ENCODE measurements at regions not wholly inside any gene's neighbourhood (a gene's known extent, or its start where the extent isn't known, plus 50 kb on each side); places are given as distances from the start of the nearest gene placed in this dataset.
"Not testable (repeated sequence)": the region's sequence is repeated elsewhere in the genome, so short reads cannot be mapped to it uniquely, and the experiment has no call there.

GRCh38 chr10:56104487-56104886 is 256.6 kb downstream of the ZWINT start:
- DNase-seq (ENCODE audit: low spot score) = no peak

GRCh38 chr10:56096226-56096517 is 264.9 kb downstream of the ZWINT start:
- no peak for DNase-seq (ENCODE audit: low spot score)

GRCh38 chr10:56095506-56096225 is 265.4 kb downstream of the ZWINT start:
- DNase-seq (ENCODE audit: low spot score) = no peak

GRCh38 chr10:56093645-56094044 is 267.4 kb downstream of the ZWINT start:
- not testable (repeated sequence) for DNase-seq (ENCODE audit: low spot score)

GRCh38 chr10:56091872-56092271 is 269.2 kb downstream of the ZWINT start:
- no peak for DNase-seq (ENCODE audit: low spot score)

GRCh38 chr10:56090914-56091540 is 270.0 kb downstream of the ZWINT start:
- DNase-seq (ENCODE audit: low spot score) = no peak

- DNase-seq (ENCODE audit: low spot score) = no peak
These were observed 275.5 kb downstream of the ZWINT start for GRCh38 chr10:56085406-56086122.

GRCh38 chr10:56082169-56082568 is 278.9 kb downstream of the ZWINT start:
- DNase-seq (ENCODE audit: low spot score) = no peak

GRCh38 chr10:56068473-56069263 is 292.4 kb downstream of the ZWINT start:
- DNase-seq (ENCODE audit: low spot score) = no peak

- DNase-seq (ENCODE audit: low spot score) = no peak
These were observed 293.0 kb downstream of the ZWINT start for GRCh38 chr10:56068040-56068439.

GRCh38 chr10:56063642-56064041 is 297.4 kb downstream of the ZWINT start:
- DNase-seq (ENCODE audit: low spot score) = no peak

GRCh38 chr10:56057860-56058259 is 303.2 kb downstream of the ZWINT start:
- DNase-seq (ENCODE audit: low spot score) = no peak

- DNase-seq (ENCODE audit: low spot score) = no peak
These were observed 325.6 kb downstream of the ZWINT start for GRCh38 chr10:56035489-56035888.

GRCh38 chr10:56028298-56029132 is 332.5 kb downstream of the ZWINT start:
- DNase-seq (ENCODE audit: low spot score) = no peak

GRCh38 chr10:56012101-56012500 is 349.0 kb downstream of the ZWINT start:
- no peak for DNase-seq (ENCODE audit: low spot score)

- DNase-seq (ENCODE audit: low spot score) = no peak
These were observed 357.5 kb downstream of the ZWINT start for GRCh38 chr10:56003555-56003954.

- DNase-seq (ENCODE audit: low spot score) = no peak
These were observed 371.9 kb downstream of the ZWINT start for GRCh38 chr10:55989188-55989587.

- DNase-seq (ENCODE audit: low spot score) = no peak
These were observed 381.9 kb downstream of the ZWINT start for GRCh38 chr10:55979203-55979602.

- no peak for DNase-seq (ENCODE audit: low spot score)
These were observed 395.0 kb downstream of the ZWINT start for GRCh38 chr10:55966101-55966500.

- DNase-seq (ENCODE audit: low spot score) = no peak
These were observed 417.7 kb downstream of the ZWINT start for GRCh38 chr10:55943403-55943802.

- DNase-seq (ENCODE audit: low spot score) = no peak
These were observed 431.8 kb downstream of the ZWINT start for GRCh38 chr10:55929291-55929690.

All from kidney capillary endothelial cell (primary cell).